IMR-90 (cell line): ENCODE measurements at regions not wholly inside any gene's neighbourhood (a gene's known extent, or its start where the extent isn't known, plus 50 kb on each side); places are given as distances from the start of the nearest gene placed in this dataset.

ENCODE experiments used
- ATAC-seq: fragments of 200-7000 bp; cut with Tn5 transposase; 2 replicates; pipeline ENCODE4 v1.9.1; 2020; ENCODE audit warnings: low read depth, mild to moderate bottlenecking, moderate library complexity
- BruUV-seq: library from RNA; stranded (reverse); fragments of 400-500 nt; replicated peaks from 2 replicates; lab custom pipeline; 2021; lab: Mats Ljungman, UMichigan
- CTCF ChIA-PET: fragments of 300-600 bp; formaldehyde crosslinking; extraction: SDS; loops from one replicate; lab custom pipeline; 2021; ENCODE audit warnings: antibody characterized with exemption; lab: Yijun Ruan, JAX
- POLR2A ChIA-PET: fragments of 300-600 bp; sonication (Branson Sonifier 250); formaldehyde crosslinking; loops from one replicate; lab custom pipeline; 2022; ENCODE audit warnings: antibody characterized with exemption; ENCODE audit not compliant: unreplicated experiment; lab: Charles Lee
- DNase-seq: peaks from one replicate; pipeline ENCODE4 v3.0.0; 2013
- H2AFZ ChIP-seq: replicated peaks from 2 replicates; pipeline ENCODE3; 2013; ENCODE audit warnings: low read length, mild to moderate bottlenecking; ENCODE audit not compliant: poor library complexity
- H2AK5ac ChIP-seq: 2 replicates; pipeline ENCODE4 v1.6.1; 2013; ENCODE audit warnings: low read depth, low read length, inconsistent platforms
- H2AK9ac ChIP-seq: replicated peaks from 2 replicates; pipeline ENCODE3; 2013; ENCODE audit warnings: mild to moderate bottlenecking, low read depth, low read length, moderate library complexity; ENCODE audit not compliant: poor library complexity
- H2BK120ac ChIP-seq: 2 replicates; pipeline ENCODE4 v1.6.1; 2013; ENCODE audit warnings: low read depth, low read length, inconsistent platforms
- H2BK15ac ChIP-seq: 3 replicates; pipeline ENCODE4 v1.6.1; 2013; ENCODE audit warnings: low read depth, low read length, inconsistent platforms
- H2BK20ac ChIP-seq: 2 replicates; pipeline ENCODE4 v1.6.1; 2013; ENCODE audit warnings: low read depth, mild to moderate bottlenecking, inconsistent platforms, low read length, moderate library complexity
- H2BK5ac ChIP-seq: 2 replicates; pipeline ENCODE4 v1.6.1; 2013; ENCODE audit warnings: mild to moderate bottlenecking, low read depth, low read length, inconsistent platforms; ENCODE audit not compliant: poor library complexity, severe bottlenecking
- H3K14ac ChIP-seq: replicated peaks from 2 replicates; pipeline ENCODE4 v1.6.1; 2013; ENCODE audit warnings: low read depth, low read length, inconsistent platforms
- H3K18ac ChIP-seq: 2 replicates; pipeline ENCODE4 v1.6.1; 2013; ENCODE audit warnings: low read depth, low read length, control low read depth
- H3K23ac ChIP-seq: 2 replicates; pipeline ENCODE4 v1.6.1; 2013; ENCODE audit warnings: low read depth, low read length, inconsistent platforms
- H3K27ac ChIP-seq: 2 replicates; pipeline ENCODE4 v1.5.1; 2013; ENCODE audit warnings: mild to moderate bottlenecking, control low read depth, low read length; ENCODE audit not compliant: insufficient read depth
- H3K27me3 ChIP-seq: 2 replicates; pipeline ENCODE4 v1.6.1; 2013; ENCODE audit warnings: low read length; ENCODE audit not compliant: control insufficient read depth, insufficient read depth
- H3K36me3 ChIP-seq: 2 replicates; pipeline ENCODE4 v1.6.1; 2013; ENCODE audit warnings: low read length, mixed read lengths; ENCODE audit not compliant: control insufficient read depth, insufficient read depth
- H3K4ac ChIP-seq: 2 replicates; pipeline ENCODE4 v1.6.1; 2013; ENCODE audit warnings: low read depth, low read length, inconsistent platforms
- H3K4me1 ChIP-seq: 2 replicates; pipeline ENCODE4 v1.6.1; 2013; ENCODE audit warnings: low read length, mixed read lengths; ENCODE audit not compliant: control insufficient read depth, insufficient read depth
- H3K4me2 ChIP-seq: 2 replicates; pipeline ENCODE4 v1.6.1; 2013; ENCODE audit warnings: low read depth, mild to moderate bottlenecking, control low read depth, low read length, moderate library complexity
- H3K4me3 ChIP-seq: 2 replicates; pipeline ENCODE4 v1.5.1; 2013; ENCODE audit warnings: low read depth, mild to moderate bottlenecking, control low read depth, low read length, moderate library complexity; ENCODE audit not compliant: insufficient read depth
- H3K56ac ChIP-seq: 2 replicates; pipeline ENCODE4 v1.6.1; 2013; ENCODE audit warnings: low read length, inconsistent platforms; ENCODE audit not compliant: insufficient read depth; ENCODE audit errors: extremely low read depth
- H3K79me1 ChIP-seq, 2 experiments: 2 replicates each; pipeline ENCODE4 v1.6.1; 2013; ENCODE audit warnings: low read length in 2 of 2, inconsistent platforms in 1 of 2, low read depth in 1 of 2
- H3K9ac ChIP-seq: 2 replicates; pipeline ENCODE4 v1.6.1; 2013; ENCODE audit warnings: low read depth, low read length, control low read depth
- H3K9me1 ChIP-seq: 2 replicates; pipeline ENCODE4 v1.6.1; 2013; ENCODE audit warnings: low read length, inconsistent platforms; ENCODE audit not compliant: insufficient read depth
- H3K9me3 ChIP-seq: 2 replicates; pipeline ENCODE4 v1.6.1; 2013; ENCODE audit warnings: low read length; ENCODE audit not compliant: control insufficient read depth, insufficient read depth
- H4K20me1 ChIP-seq: 2 replicates; pipeline ENCODE4 v1.6.1; 2013; ENCODE audit warnings: low read length, inconsistent platforms; ENCODE audit not compliant: insufficient read depth
- H4K5ac ChIP-seq: 2 replicates; pipeline ENCODE4 v1.6.1; 2013; ENCODE audit warnings: mild to moderate bottlenecking, low read depth, low read length, control low read depth
- H4K8ac ChIP-seq, 2 experiments: 2 replicates each; pipeline ENCODE4 v1.6.1; 2013; ENCODE audit warnings: low read depth in 2 of 2, low read length in 2 of 2, control low read depth in 1 of 2, inconsistent platforms in 1 of 2
- H4K91ac ChIP-seq: 2 replicates; pipeline ENCODE4 v1.6.1; 2013; ENCODE audit warnings: low read depth, low read length, inconsistent platforms; ENCODE audit not compliant: insufficient read depth
- BHLHE40 ChIP-seq: fragments of 150-350 bp; IDR thresholded peaks from 2 replicates; pipeline ENCODE4 v1.6.1; 2016; ENCODE audit warnings: mild to moderate bottlenecking, low read depth, low read length
- CEBPB ChIP-seq: IDR thresholded peaks from 2 replicates; pipeline ENCODE4 v1.6.1; 2012; ENCODE audit warnings: low read depth, low read length, improper control_type of control experiment
- CHD1 ChIP-seq: IDR thresholded peaks from 2 replicates; pipeline ENCODE4 v1.6.1; 2012; ENCODE audit warnings: low read depth, low read length, improper control_type of control experiment
- ELK1 ChIP-seq: fragments of 150-350 bp; IDR thresholded peaks from 2 replicates; pipeline ENCODE4 v1.6.1; 2016; ENCODE audit warnings: low read depth, mild to moderate bottlenecking, low read length, moderate library complexity, borderline replicate concordance
- FOS ChIP-seq: fragments of 150-350 bp; IDR thresholded peaks from 2 replicates; pipeline ENCODE4 v1.6.1; 2016; ENCODE audit warnings: low read depth, low read length
- MAFK ChIP-seq: IDR thresholded peaks from 2 replicates; pipeline ENCODE4 v1.6.1; 2012; ENCODE audit warnings: low read depth, low read length, improper control_type of control experiment
- MAZ ChIP-seq: IDR thresholded peaks from 2 replicates; pipeline ENCODE4 v1.6.1; 2012; ENCODE audit warnings: low read depth, mild to moderate bottlenecking, low read length, improper control_type of control experiment, moderate library complexity, borderline replicate concordance
- MXI1 ChIP-seq: IDR thresholded peaks from 2 replicates; pipeline ENCODE4 v1.6.1; 2012; ENCODE audit warnings: low read depth, mild to moderate bottlenecking, low read length, moderate library complexity, borderline replicate concordance
- NFE2L2 ChIP-seq: fragments of 150-350 bp; IDR thresholded peaks from 2 replicates; pipeline ENCODE4 v1.6.1; 2016; ENCODE audit warnings: low read depth, mild to moderate bottlenecking, low read length
- POLR2A ChIP-seq: IDR thresholded peaks from 2 replicates; pipeline ENCODE4 v1.6.1; 2012; ENCODE audit warnings: mild to moderate bottlenecking, low read depth, low read length
- RAD21 ChIP-seq: IDR thresholded peaks from 2 replicates; pipeline ENCODE4 v1.6.1; 2012; ENCODE audit warnings: low read length, improper control_type of control experiment
- RCOR1 ChIP-seq: IDR thresholded peaks from 2 replicates; pipeline ENCODE4 v1.6.1; 2012; ENCODE audit warnings: mild to moderate bottlenecking, low read length, improper control_type of control experiment; ENCODE audit not compliant: insufficient replicate concordance
- RFX5 ChIP-seq: IDR thresholded peaks from 2 replicates; pipeline ENCODE4 v1.8.0; 2012; ENCODE audit warnings: low read depth, mild to moderate bottlenecking, low read length, moderate library complexity
- SMC3 ChIP-seq: fragments of 150-350 bp; IDR thresholded peaks from 2 replicates; pipeline ENCODE4 v1.6.1; 2016; ENCODE audit warnings: low read depth, mild to moderate bottlenecking, antibody characterized with exemption, low read length, moderate library complexity
- WGBS, 2 experiments: methylation state at CpG; one replicate each; pipeline versions ENCODE4 v1.1.5 to v1.1.7; 2013; ENCODE audit warnings: missing lambda C conversion rate in 2 of 2; ENCODE audit not compliant: insufficient read length in 1 of 2; ENCODE audit errors: extremely low coverage in 2 of 2; 5-methylcytosine and 5-hydroxymethylcytosine counted together
- dilution Hi-C: fragments of 300-500 bp; cut with HindIII; formaldehyde crosslinking; loops from one replicate; pipeline ENCODE4 v1.14.3; 2018; ENCODE audit warnings: low sequenced_read_pairs; ENCODE audit not compliant: unreplicated experiment
- in situ Hi-C: fragments of 300-500 bp; cut with MboI; formaldehyde crosslinking; loops from 3 replicates; pipeline ENCODE4 v1.14.3; 2019; ENCODE audit warnings: low sequenced_read_pairs, inconsistent platforms, mixed read lengths
- intact Hi-C: fragments of 100-400 bp; cut with micrococcal nuclease; formaldehyde crosslinking; loops from 2 replicates; pipeline ENCODE4 v1.10.0; 2022
- TF ChIP-seq, protein P1 (sequence below): conservative IDR thresholded peaks from 2 replicates; pipeline ENCODE4 v1.5.1; 2012; ENCODE audit warnings: mild to moderate bottlenecking, low read depth, low read length, improper control_type of control experiment
- TF ChIP-seq, protein P2 (sequence below): fragments of 150-350 bp; IDR thresholded peaks from 2 replicates; pipeline ENCODE4 v1.6.1; 2017; ENCODE audit warnings: mild to moderate bottlenecking, antibody characterized with exemption, low read length, low read depth

GRCh38 chr1:226491093-226491850, 57.3 kb upstream of the STUM start:
- no peak for DNase-seq
- H2BK5ac ChIP-seq = no peak overlapping the region
- no peak overlapping the region for H4K91ac ChIP-seq
- no peak overlapping the region for H3K27ac ChIP-seq
- H2AFZ ChIP-seq = no peak overlapping the region
- H3K14ac ChIP-seq = no peak overlapping the region
- dilution Hi-C loops = no loop called here
- H3K23ac ChIP-seq = no peak overlapping the region
- in situ Hi-C loops = no loop called here
- no peak overlapping the region for H3K4ac ChIP-seq
- TF ChIP-seq POLR2A = no peak
- TF ChIP-seq NFE2L2 = no peak
- TF ChIP-seq MAFK = no peak
- TF ChIP-seq FOS = no peak
- TF ChIP-seq MAZ = no peak
- TF ChIP-seq MXI1 = no peak
- TF ChIP-seq RFX5 = no peak
- TF ChIP-seq, protein P1, sequence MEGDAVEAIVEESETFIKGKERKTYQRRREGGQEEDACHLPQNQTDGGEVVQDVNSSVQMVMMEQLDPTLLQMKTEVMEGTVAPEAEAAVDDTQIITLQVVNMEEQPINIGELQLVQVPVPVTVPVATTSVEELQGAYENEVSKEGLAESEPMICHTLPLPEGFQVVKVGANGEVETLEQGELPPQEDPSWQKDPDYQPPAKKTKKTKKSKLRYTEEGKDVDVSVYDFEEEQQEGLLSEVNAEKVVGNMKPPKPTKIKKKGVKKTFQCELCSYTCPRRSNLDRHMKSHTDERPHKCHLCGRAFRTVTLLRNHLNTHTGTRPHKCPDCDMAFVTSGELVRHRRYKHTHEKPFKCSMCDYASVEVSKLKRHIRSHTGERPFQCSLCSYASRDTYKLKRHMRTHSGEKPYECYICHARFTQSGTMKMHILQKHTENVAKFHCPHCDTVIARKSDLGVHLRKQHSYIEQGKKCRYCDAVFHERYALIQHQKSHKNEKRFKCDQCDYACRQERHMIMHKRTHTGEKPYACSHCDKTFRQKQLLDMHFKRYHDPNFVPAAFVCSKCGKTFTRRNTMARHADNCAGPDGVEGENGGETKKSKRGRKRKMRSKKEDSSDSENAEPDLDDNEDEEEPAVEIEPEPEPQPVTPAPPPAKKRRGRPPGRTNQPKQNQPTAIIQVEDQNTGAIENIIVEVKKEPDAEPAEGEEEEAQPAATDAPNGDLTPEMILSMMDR = no peak
- TF ChIP-seq RAD21 = no peak
- TF ChIP-seq, protein P2, sequence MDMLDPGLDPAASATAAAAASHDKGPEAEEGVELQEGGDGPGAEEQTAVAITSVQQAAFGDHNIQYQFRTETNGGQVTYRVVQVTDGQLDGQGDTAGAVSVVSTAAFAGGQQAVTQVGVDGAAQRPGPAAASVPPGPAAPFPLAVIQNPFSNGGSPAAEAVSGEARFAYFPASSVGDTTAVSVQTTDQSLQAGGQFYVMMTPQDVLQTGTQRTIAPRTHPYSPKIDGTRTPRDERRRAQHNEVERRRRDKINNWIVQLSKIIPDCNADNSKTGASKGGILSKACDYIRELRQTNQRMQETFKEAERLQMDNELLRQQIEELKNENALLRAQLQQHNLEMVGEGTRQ = no peak
- no peak for TF ChIP-seq CEBPB
- TF ChIP-seq CHD1 = no peak
- no peak for TF ChIP-seq RCOR1
- no peak for TF ChIP-seq SMC3
- no peak for TF ChIP-seq ELK1
- TF ChIP-seq BHLHE40 = no peak
- H3K18ac ChIP-seq = no peak overlapping the region
- no CpG with 5 or more reads among the region's 4 CpGs for WGBS, 2 experiments
- H3K36me3 ChIP-seq = no peaks in the 10 kb centered on the region
- intact Hi-C loops = no loop called here
- no peak overlapping the region for H4K5ac ChIP-seq
- no peak overlapping the region for H2AK5ac ChIP-seq
- no peak overlapping the region for H4K8ac ChIP-seq
- no peaks in the 10 kb centered on the region for H4K20me1 ChIP-seq
- ChIA-PET POLR2A (no interaction called here), CTCF (no interaction called here)
- no peak overlapping the region for H2BK120ac ChIP-seq
- no peaks in the 10 kb centered on the region for H3K9me1 ChIP-seq
- no peaks in the 10 kb centered on the region for H3K79me1 ChIP-seq
- BruUV-seq = no TSS peak
- H2AK9ac ChIP-seq = no peak overlapping the region
- H2BK15ac ChIP-seq = no peak overlapping the region
- H3K4me3 ChIP-seq = no peak overlapping the region
- ATAC-seq = no peak
- no peaks in the 10 kb centered on the region for H3K4me1 ChIP-seq
- no peak overlapping the region for H3K4me2 ChIP-seq
- H3K9me3 ChIP-seq = no peaks in the 10 kb centered on the region
- no peak overlapping the region for H3K56ac ChIP-seq
- H2BK20ac ChIP-seq = no peak overlapping the region
- H3K27me3 ChIP-seq = peaks cover 19% of the 10 kb centered on the region
- no peak overlapping the region for H3K9ac ChIP-seq
